ENCODE measurements at regions not wholly inside any gene's neighbourhood (a gene's known extent, or its start where the extent isn't known, plus 50 kb on each side); places are given as distances from the start of the nearest gene placed in this dataset.
"Not testable (repeated sequence)": the region's sequence is repeated elsewhere in the genome, so short reads cannot be mapped to it uniquely, and the experiment has no call there.

DNA sequence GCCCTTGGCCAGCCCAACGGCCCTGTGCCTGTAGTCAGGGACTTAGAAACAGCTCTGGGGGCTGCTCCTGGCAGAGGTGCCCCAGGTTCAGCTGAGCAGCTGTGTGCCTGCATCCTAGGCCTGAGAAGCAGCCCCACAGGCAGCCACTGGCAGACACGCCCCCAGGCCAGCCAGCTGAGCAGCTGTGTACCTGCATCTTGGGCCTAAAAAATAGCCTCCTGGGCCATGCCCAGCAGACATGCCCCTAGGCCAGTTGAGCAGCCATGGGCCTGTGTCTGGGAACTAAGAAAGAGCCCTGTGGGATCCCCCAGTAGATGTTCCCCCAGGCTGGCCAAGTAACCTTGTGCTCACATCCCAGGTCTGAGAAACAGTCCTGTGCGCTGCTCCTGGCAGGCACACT is 64.0 kb downstream of the TBR1 start:
- no peak for FAIRE-seq
- TF ChIP-seq, protein P1, sequence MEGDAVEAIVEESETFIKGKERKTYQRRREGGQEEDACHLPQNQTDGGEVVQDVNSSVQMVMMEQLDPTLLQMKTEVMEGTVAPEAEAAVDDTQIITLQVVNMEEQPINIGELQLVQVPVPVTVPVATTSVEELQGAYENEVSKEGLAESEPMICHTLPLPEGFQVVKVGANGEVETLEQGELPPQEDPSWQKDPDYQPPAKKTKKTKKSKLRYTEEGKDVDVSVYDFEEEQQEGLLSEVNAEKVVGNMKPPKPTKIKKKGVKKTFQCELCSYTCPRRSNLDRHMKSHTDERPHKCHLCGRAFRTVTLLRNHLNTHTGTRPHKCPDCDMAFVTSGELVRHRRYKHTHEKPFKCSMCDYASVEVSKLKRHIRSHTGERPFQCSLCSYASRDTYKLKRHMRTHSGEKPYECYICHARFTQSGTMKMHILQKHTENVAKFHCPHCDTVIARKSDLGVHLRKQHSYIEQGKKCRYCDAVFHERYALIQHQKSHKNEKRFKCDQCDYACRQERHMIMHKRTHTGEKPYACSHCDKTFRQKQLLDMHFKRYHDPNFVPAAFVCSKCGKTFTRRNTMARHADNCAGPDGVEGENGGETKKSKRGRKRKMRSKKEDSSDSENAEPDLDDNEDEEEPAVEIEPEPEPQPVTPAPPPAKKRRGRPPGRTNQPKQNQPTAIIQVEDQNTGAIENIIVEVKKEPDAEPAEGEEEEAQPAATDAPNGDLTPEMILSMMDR (IDR thresholded peaks at IDR 0.05; ENCODE audit: insufficient read depth, missing control alignments): no peak
- no peak for DNase-seq (ENCODE audit: insufficient read length, low spot score)

DNA sequence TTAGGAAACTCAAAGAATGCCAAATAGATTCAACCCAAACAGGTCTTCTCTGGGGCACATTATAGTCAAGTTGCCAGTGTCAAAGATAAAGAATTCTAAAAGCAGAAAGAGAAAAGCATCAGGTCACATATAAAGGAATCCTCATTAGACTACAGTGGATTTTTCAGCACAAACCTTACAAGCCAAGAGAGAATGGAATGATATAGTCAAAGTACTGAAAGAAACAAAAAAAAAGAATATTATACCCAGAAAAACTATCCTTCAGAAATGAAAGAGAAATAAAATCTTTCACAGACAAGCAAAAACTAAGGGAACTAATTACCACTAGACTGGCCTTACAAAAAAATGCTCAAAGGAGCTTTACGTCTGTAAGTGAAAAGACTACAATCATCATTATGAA is 65.5 kb downstream of the TBR1 start:
- TF ChIP-seq, protein P1 (IDR thresholded peaks at IDR 0.05; ENCODE audit: insufficient read depth, missing control alignments): no peak
- no peak for DNase-seq (ENCODE audit: insufficient read length, low spot score)

GRCh38 chr2:161484061-161484460 is 68.0 kb downstream of the TBR1 start:
- TF ChIP-seq, protein P1 (IDR thresholded peaks at IDR 0.05; ENCODE audit: insufficient read depth, missing control alignments): no peak
- DNase-seq (ENCODE audit: insufficient read length, low spot score) (no peak), FAIRE-seq (no peak)

More for the DNA sequence above, 65.5 kb downstream of the TBR1 start:
- FAIRE-seq: no peak

GRCh38 chr2:161486111-161486510 is 70.0 kb downstream of the TBR1 start:
- no peak for FAIRE-seq

DNA sequence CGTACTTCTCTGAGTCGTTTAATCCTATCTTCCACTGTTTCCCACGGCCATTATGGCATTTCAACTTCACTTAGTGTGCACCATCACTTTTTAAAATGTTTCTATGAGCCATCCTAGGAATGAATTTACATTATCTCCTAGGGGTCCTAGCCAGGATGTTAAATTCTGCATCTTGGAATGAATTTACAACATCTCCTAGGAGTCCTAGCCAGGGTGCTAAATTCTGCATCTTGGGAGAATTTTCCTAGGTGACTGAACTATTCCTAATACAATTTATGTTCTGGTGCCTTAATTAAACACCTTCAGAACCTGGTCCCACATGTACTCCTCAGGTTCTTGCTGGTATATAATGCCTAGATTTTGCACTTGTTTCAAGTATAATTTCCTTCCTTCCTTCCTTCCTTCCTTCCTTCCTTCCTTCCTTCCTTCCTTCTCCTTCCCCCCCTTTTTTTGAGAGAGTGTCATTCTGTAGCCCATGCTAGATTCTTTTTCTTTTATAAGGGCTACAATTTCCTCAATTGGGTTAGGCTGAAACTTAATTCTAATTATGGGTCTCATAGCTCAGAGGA is 72.1 kb downstream of the TBR1 start:
- no peak for FAIRE-seq
- TF ChIP-seq, protein P1 (IDR thresholded peaks at IDR 0.05; ENCODE audit: insufficient read depth, missing control alignments): no peak

More at GRCh38 chr2:161486111-161486510, 70.0 kb downstream of the TBR1 start:
- no peak for DNase-seq (ENCODE audit: insufficient read length, low spot score)
- TF ChIP-seq, protein P1 (IDR thresholded peaks at IDR 0.05; ENCODE audit: insufficient read depth, missing control alignments): no peak

DNA sequence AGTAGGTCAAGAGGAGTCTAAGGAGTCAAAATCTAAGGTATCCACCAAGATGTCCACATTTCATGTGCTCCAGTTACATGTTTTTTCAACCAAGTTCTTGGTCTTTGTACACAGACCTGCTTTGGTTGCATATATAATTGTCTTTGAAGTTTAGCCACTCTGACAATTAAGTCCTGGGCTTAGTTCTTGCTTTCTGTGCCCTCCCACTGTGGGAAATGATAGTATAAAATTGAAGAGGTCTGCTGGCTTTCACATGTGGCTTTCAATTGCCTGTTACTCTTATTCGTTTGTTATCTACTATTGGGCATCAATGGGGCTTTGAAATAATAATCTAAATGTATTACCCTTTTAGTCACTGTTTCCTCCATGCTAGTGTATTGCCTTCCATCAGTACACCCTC is 72.8 kb downstream of the TBR1 start:
- FAIRE-seq: no peak
- TF ChIP-seq, protein P1 (IDR thresholded peaks at IDR 0.05; ENCODE audit: insufficient read depth, missing control alignments): no peak
- no peak for DNase-seq (ENCODE audit: insufficient read length, low spot score)

More for the DNA sequence above, 72.1 kb downstream of the TBR1 start:
- DNase-seq (ENCODE audit: insufficient read length, low spot score): no peak

- FAIRE-seq: peak; percentile 71
- DNase-seq (ENCODE audit: insufficient read length, low spot score): not testable (repeated sequence)
Measured at GRCh38 chr2:161500892-161501610, 85.0 kb downstream of the TBR1 start.

DNA sequence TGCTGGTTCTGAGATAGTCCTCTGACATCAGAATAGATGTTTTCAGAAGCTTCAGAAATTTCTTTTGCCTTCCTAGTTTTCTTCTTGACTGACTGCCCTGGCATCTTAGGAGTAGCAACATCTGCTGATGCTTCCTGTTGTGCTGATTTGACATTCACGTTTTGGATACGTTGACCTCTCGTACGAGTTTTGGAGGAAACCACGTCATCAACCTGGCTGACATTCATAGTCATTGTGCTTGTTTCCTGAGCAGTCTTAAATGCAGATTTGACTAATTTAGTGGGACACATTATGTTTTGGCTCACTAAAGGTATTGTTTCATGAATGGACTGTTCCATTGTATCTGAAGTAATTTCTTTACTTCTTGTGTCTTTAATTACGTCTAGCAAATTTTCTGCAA is 86.2 kb downstream of the TBR1 start:
- not testable (repeated sequence) for FAIRE-seq; DNase-seq (ENCODE audit: insufficient read length, low spot score)

- not testable (repeated sequence) for DNase-seq (ENCODE audit: insufficient read length, low spot score)
- FAIRE-seq: peak; percentile 70
Measured at GRCh38 chr2:161504628-161505289, 88.7 kb downstream of the TBR1 start.

DNA sequence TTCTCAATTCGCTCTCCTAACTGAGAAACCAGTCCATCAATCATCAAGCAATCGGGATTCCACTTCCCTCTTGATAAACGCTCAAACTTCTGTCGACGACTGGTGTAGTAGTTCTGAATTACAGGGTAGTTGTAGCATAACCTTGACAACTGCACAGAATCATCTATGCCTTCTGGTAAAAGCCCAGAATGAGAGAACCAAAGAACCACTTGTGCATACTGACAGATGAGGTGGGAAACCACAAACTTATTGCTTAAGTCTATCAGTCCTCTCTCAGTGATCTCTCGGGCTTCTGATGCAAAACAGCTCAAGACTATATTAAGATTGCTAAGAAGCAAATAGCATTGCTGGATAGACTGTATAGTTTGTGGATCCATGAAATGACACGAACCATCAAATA is 89.4 kb downstream of the TBR1 start:
- not testable (repeated sequence) for DNase-seq (ENCODE audit: insufficient read length, low spot score)
- peak; percentile 44 for FAIRE-seq

DNA sequence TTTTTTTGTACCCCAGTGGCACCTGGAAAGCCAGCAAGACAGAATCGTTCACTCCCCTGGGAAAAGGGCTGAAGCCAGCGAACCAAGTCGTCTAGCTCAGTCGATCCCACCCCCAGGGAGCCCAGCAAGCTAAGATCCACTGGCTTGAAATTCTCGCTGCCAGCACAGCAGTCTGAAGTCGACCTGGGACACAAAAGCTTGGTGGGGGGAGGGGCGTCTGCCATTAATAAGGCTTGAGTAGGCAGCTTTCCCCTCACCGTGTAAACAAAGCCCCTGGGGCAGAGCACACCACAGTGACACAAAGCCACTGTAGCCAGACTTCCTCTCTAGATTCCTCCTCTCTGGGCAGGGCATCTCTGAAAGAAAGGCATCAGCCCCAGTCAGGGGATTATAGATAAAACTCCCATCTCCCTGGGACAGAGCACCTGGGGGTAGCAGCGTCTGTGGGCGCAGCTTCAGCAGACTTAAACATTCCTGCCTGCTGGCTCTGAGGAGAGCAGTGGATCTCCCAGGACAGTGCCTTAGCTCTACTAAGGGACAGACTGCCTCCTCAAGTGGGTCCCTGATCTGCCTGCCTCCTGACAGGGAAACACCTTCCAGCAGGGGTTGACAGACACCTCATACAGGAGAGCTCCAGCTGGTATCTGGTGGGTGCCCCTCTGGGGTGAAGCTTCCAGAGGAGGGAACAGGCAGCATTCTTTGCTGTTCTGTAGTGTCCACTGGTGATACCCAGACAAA is 97.4 kb downstream of the TBR1 start:
- FAIRE-seq: not testable (repeated sequence)

More for the DNA sequence above, 97.4 kb downstream of the TBR1 start:
- DNase-seq (ENCODE audit: insufficient read length, low spot score): not testable (repeated sequence)

Data from D721Med (cell line).